ENCODE measurements at regions not wholly inside any gene's neighbourhood (a gene's known extent, or its start where the extent isn't known, plus 50 kb on each side); places are given as distances from the start of the nearest gene placed in this dataset.

DNA sequence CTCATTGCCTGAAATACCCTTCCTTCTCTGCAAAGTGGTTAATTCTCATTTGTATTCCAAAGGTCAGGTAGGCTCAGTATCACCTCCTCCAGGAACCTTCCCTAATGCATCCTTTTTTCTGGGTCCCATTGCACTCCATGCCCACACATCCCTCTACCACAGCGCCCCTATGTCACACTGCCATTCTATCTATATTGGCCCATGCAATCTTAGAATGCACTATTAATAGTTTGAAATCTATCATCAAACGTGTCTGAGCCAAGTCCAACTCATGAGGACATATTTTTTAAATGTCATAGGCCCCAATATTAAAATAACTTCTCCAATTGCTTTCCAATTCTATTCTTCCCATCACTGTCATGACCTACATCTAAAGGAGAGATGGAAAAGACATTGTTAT lies 495.1 kb downstream of the SOX6 start:
- no peak for DNase-seq

- no peak for DNase-seq
Observed at GRCh38 chr11:15863411-15863810, 492.9 kb downstream of the SOX6 start.

- no peak for DNase-seq
Observed at GRCh38 chr11:15864026-15864805, 492.1 kb downstream of the SOX6 start.

GRCh38 chr11:15865212-15865987 lies 490.9 kb downstream of the SOX6 start:
- no peak for DNase-seq

DNA sequence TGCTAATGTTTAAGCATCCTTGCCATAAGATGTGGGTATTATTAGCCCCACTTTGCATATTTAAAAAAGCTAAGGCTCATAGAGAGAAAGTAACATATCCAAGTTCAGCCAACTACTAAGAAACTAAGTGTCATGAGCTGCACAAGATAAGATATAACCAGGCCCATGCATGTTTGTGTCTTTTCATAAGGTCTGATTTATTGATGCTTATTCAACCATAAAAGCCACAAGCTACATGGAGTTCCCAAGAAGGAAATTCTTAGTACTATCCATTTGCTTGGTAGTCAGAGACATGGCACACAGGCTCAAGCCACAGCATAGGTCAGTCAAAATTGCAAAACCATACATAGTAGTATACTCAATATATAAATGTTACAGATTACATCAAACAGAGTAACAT lies 488.5 kb downstream of the SOX6 start:
- DNase-seq = no peak

DNA sequence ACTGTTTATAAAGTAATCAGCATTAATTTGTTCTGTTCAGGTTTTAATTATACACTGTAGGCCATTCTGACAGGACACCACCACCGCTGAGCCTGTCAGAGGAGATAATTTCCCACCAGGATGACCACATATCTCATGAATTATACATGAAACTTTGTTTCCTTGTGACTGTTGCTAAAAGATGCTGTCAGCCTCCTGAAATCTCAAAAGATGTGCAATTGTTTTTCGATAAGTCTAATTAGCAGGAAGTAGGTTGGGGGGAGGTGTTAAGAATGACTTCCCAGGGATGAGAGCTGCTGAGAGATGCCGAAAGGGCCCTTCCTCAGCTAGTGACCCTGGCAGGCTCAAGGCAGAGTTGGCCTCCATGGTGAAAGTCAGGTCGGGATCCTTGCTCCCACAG lies 485.4 kb downstream of the SOX6 start:
- DNase-seq = no peak

GRCh38 chr11:15871904-15872626 lies 484.3 kb downstream of the SOX6 start:
- no peak for DNase-seq

DNA sequence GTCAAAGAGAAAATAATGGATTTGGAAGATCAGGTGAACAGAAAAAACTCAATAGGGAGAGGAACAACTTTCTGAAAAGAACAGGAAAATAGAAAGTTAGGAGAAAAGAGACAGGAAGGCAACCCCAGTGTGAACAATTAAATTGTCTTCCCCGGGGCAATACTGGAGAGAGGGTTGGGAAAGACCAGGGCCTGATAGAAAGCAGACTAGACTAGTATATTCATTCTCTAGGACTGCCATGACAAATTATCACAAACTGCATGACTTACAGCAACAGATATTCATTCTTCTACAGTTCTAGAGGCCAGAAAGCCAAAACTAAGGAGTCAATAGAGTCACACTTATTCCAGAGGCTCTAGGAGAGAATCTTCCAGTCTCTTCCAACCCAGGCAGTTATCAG lies 482.8 kb downstream of the SOX6 start:
- no peak for DNase-seq

GRCh38 chr11:15874704-15875103 lies 481.6 kb downstream of the SOX6 start:
- no peak for DNase-seq

DNA sequence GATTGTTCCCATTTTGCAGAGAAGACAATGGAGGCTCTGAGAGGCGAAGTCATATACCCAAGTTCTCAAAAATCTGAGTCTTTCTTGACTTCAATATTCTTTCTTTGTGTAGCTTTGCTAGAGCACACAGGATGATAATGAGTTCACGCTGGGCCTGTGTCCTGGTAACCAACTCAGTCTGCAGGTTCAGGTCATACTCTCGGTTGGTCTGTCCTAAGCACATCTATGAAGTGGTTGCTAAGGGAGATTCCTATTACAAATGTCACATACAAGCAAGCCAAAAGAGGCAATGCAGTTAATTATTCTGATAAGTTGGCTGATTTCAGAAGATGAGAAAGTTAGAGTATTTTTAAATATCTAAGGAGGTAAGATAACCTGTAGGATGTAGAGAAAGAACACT lies 481.0 kb downstream of the SOX6 start:
- no peak for DNase-seq

DNA sequence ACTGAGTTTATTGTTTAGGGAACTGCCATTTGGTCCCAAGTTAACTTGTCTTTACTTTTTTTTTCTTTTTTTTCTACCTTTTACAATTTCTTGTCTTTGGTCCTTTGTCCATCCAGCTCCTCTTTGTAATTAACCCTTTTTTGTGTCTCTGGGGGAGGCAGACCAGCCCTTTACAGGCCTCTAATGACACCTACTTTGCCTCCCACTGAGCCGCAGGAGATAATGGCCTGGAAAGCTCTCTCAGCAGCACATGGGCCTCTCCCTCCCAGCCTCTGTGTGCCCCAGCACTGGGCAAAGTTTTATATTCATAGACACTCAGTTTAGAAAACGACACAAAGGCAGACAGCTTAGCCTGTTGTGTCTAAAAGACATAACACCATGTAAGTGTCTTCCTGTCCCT lies 480.4 kb downstream of the SOX6 start:
- no peak for DNase-seq

DNA sequence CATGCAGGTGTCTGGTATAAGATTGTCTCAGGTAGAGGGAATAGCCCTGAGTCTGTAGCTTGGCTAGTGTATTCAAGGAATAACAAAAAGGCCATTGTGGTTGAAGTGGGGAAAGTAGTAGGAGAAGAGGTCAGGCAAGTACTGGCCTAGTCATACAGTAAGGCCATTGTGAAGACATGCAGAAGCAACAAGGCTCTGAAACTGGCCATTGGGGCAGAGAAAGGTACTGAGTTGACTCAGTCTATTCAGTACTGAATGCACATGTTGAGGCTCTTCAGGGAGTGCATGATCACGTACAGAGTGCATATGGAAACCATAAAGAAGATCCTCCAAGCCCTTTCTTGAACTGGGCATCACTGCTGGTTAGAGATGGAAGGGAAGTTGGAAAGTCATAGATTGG lies 477.6 kb downstream of the SOX6 start:
- DNase-seq = no peak

DNA sequence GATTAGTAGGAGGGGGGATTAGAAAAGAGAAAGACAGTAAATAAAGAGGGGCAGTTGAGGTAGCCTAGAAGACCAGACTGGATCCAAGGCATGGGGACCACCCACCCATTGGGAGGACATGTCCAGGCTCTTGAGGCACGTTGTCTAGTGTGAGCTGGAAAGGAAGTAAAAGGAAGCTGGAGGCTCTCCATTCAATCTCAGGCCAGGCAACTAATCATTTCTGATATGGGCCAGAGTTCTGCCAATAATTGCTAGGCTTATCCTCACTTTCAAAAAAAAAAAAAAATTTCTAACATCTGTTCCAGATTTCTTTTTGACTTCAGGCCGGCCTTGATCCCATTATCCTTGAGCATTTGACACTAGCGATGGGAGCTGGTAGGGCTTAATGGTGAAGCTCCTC lies 476.1 kb downstream of the SOX6 start:
- no peak for DNase-seq

- no peak for DNase-seq
Observed at GRCh38 chr11:15882876-15883454, 473.4 kb downstream of the SOX6 start.

DNA sequence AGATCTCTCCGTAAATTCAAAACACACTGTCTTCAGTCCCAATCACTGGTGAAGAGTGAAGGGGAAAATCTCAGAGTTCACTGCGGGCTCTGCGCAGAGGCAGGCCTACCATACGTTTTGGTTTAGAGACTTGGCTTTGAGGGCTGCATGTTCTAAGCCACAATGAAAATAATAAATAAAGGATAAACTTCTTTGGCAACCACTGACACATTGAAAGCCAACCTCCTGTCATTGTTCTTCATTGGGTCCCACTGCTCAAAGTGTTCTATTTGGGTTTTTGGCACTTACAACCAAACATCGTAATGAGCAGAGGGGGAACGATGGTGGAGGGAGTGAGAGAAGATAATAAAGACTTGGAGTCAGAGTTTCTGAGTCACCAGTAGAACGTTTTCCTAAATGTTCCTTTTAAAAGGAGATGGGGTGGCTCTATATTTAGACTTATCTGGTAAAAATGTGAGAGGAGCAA lies 472.9 kb downstream of the SOX6 start:
- DNase-seq = no peak

DNA sequence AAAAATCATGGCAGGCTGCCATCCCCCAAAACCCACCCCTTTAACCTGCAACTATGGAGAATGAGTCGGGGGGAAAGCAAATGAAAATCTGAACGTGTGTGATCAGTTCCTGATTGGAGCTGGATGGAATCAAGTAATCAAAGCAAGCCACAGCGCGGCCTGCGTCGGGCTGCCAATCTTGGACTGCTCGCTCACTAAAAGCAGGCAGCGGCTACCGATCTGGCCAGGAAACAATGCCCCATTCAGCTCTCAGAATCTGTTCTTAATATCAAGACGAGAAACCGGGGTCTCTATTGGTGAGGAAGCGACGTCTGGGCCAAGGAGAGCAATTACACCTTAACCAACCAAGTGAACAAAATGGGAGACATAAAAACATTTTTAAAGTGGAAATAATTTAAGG lies 472.2 kb downstream of the SOX6 start:
- no peak for DNase-seq

- no peak for DNase-seq
Observed at GRCh38 chr11:15884777-15885540, 471.4 kb downstream of the SOX6 start.

GRCh38 chr11:15885854-15886253 lies 470.5 kb downstream of the SOX6 start:
- no peak for DNase-seq

DNA sequence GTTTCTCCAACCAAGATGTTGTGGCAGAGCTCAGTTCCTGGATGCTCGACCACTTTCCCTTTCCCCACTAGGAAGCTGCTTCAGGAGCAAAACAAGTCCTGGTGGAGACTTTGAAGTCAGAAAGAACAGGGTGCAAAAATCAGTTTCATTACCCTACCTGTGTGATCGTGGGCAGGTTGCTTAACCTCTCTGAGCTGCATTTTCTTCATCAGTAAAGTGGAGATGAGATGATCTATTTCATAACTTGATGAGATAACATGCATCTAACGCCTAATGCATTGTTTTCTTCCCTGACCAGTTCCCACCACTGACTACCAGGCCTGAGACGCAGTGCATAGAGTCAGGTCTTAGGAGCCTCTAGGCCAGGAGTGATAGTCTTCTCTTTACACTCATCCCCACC lies 470.0 kb downstream of the SOX6 start:
- no peak for DNase-seq

DNA sequence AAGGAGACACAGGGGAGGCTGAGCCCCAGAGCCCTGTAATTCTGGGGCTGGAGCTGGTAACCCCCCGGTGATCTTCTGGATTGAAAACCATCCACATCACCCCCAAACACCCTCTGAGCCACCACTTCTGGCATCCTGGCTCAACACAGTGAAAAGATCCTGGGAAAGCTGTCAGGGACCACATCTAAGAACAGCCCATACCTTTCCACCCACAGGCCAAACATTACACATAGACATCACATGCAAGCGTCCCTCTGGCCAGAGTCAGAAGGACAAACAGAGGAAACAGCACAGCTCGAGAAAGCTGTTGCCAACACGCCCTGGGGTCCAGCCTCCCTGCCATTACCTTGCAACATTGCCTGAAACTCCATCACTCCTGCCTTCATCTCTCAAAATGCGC lies 469.5 kb downstream of the SOX6 start:
- no peak for DNase-seq

DNA sequence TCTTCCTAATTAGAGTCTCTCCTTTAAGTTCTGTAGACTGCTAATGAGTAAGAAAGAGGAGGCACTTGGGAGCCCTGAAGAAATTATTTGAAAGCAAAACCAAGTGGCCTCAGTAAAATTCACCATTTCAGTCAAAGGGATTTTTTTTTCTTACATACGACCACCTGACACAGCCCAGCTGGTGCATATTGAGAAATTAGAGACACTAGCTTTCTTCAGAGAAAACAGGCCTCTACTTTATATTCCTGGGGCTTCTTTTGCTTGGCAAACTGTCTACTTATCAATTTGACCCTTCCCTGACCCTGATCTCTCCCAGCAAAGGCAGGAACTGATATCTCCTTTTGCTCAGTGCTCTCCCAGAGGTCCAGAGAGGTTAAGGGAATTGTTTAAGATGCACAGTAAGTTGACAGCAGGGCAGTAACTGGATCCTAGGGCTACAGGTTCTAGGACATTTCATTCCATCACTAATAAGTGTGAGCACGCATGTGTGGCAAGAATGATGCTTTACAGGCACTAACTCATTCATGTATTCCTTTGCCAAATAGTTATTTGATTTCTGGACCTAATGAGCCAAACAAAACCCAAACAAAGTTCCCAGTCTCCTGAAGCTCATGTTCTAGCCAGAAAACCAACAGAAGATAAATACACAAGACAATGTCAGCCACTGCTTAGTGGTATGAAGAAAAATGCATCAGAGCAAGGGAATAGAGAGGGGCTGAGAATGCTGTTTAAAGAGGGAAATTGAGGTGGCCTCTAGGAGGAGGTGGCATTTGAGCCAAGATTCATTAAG lies 467.6 kb downstream of the SOX6 start:
- DNase-seq = no peak

Measured in T1000 (cell line).